ENCODE measurements at regions not wholly inside any gene's neighbourhood (a gene's known extent, or its start where the extent isn't known, plus 50 kb on each side); places are given as distances from the start of the nearest gene placed in this dataset.

DNA sequence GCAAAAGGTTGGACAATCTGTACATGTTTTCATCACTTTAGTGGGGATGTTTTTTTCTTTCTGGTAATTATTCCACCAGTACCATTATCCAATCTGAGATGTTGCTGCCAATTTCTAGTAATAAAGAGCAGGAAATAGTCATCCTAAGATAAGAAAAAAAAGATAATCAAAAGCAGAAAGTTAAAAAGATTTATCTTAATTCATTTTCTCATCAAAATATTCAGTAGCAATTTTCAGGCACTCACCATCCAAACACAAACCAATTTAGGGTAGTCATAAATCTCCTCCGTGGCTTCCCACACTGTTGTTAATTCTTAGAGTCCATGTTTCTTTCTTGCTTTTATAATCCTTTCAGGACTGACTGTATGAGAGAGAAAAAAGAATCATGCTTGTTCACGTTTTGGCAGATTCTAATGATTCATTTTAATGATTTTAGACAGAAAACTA is 263.7 kb upstream of the UGT8 start:
- H3K9ac ChIP-seq (ENCODE audit: low read depth, low read length): no peak overlapping the region
- H3K4me3 ChIP-seq (ENCODE audit: low read length): no peak overlapping the region
- no peaks in the 10 kb centered on the region for H3K4me1 ChIP-seq (ENCODE audit: insufficient read depth, low read length)
- H3K36me3 ChIP-seq (ENCODE audit: insufficient read depth, low read depth, low read length): no peaks in the 10 kb centered on the region
- no peak overlapping the region for H3K27ac ChIP-seq (ENCODE audit: low read length)
- H3K27me3 ChIP-seq (ENCODE audit: insufficient read depth, low read length): no peaks in the 10 kb centered on the region
- no peaks in the 10 kb centered on the region for H3K9me3 ChIP-seq (ENCODE audit: insufficient read depth, low read depth, low read length)

DNA sequence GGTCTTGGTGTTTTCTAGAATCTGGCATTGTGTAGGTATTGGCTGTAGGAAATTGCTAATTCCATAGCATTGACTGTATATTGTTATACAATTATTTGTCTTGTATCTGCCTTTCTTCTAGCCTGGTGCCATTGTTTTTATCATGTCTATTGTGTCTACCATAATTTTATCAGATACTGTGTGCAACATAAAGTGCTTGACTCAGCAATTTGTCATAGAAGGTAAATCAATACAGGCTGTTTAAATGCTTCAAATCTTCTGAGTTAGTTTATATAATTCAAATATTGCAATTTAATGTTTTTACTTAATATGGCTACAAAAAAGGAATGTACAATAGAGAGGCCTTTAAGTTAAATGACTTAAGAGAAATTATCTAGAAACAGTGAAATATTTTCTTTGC is 263.3 kb upstream of the UGT8 start:
- H3K36me3 ChIP-seq (ENCODE audit: insufficient read depth, low read depth, low read length): no peaks in the 10 kb centered on the region

GRCh38 chr4:114343015-114343414 is 255.6 kb upstream of the UGT8 start:
- Histone ChIP-seq H3K4me3 (ENCODE audit: low read length) (no peak overlapping the region), H3K9me3 (ENCODE audit: insufficient read depth, low read depth, low read length) (no peaks in the 10 kb centered on the region), H3K36me3 (ENCODE audit: insufficient read depth, low read depth, low read length) (no peaks in the 10 kb centered on the region), H3K27me3 (ENCODE audit: insufficient read depth, low read length) (no peaks in the 10 kb centered on the region), H3K4me1 (ENCODE audit: insufficient read depth, low read length) (no peaks in the 10 kb centered on the region), H3K9ac (ENCODE audit: low read depth, low read length) (no peak overlapping the region), H3K27ac (ENCODE audit: low read length) (no peak overlapping the region)

More for the DNA sequence above, 263.3 kb upstream of the UGT8 start:
- Histone ChIP-seq H3K9me3 (ENCODE audit: insufficient read depth, low read depth, low read length) (no peaks in the 10 kb centered on the region), H3K4me1 (ENCODE audit: insufficient read depth, low read length) (no peaks in the 10 kb centered on the region), H3K27ac (ENCODE audit: low read length) (no peak overlapping the region), H3K9ac (ENCODE audit: low read depth, low read length) (no peak overlapping the region), H3K4me3 (ENCODE audit: low read length) (no peak overlapping the region), H3K27me3 (ENCODE audit: insufficient read depth, low read length) (no peaks in the 10 kb centered on the region)

GRCh38 chr4:114349543-114350175 is 248.9 kb upstream of the UGT8 start:
- H3K4me1 ChIP-seq (ENCODE audit: insufficient read depth, low read length): no peaks in the 10 kb centered on the region
- H3K9me3 ChIP-seq (ENCODE audit: insufficient read depth, low read depth, low read length): no peaks in the 10 kb centered on the region
- no peak overlapping the region for H3K4me3 ChIP-seq (ENCODE audit: low read length)
- H3K27ac ChIP-seq (ENCODE audit: low read length): no peak overlapping the region
- H3K27me3 ChIP-seq (ENCODE audit: insufficient read depth, low read length): no peaks in the 10 kb centered on the region
- H3K36me3 ChIP-seq (ENCODE audit: insufficient read depth, low read depth, low read length): no peaks in the 10 kb centered on the region
- H3K9ac ChIP-seq (ENCODE audit: low read depth, low read length): no peak overlapping the region

DNA sequence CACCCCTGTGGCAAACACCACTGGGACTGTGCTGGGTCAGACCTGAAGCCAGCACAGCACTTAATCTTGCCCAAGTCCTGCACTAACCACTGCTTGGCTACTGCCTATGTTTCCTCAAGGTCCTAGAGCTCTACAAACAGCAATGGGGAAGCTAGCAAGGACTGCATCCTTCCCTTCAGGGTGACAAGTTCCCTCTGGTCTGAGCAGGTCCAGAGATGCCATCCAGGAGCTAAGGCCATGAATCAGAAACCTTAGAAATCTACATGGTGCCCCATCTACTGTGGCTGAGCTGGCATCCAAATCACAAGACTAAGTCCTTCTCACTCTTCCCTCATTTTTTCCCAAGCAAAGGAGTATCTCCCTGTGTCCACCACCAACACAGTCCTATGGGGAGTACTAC is 239.7 kb upstream of the UGT8 start:
- Histone ChIP-seq H3K27me3 (ENCODE audit: insufficient read depth, low read length) (no peaks in the 10 kb centered on the region), H3K36me3 (ENCODE audit: insufficient read depth, low read depth, low read length) (no peaks in the 10 kb centered on the region), H3K9ac (ENCODE audit: low read depth, low read length) (no peak overlapping the region), H3K9me3 (ENCODE audit: insufficient read depth, low read depth, low read length) (no peaks in the 10 kb centered on the region), H3K4me1 (ENCODE audit: insufficient read depth, low read length) (no peaks in the 10 kb centered on the region), H3K4me3 (ENCODE audit: low read length) (no peak overlapping the region), H3K27ac (ENCODE audit: low read length) (no peak overlapping the region)

- no peaks in the 10 kb centered on the region for H3K9me3 ChIP-seq (ENCODE audit: insufficient read depth, low read depth, low read length)
- no peaks in the 10 kb centered on the region for H3K36me3 ChIP-seq (ENCODE audit: insufficient read depth, low read depth, low read length)
- no peaks in the 10 kb centered on the region for H3K4me1 ChIP-seq (ENCODE audit: insufficient read depth, low read length)
- H3K4me3 ChIP-seq (ENCODE audit: low read length): no peak overlapping the region
- no peak overlapping the region for H3K27ac ChIP-seq (ENCODE audit: low read length)
- no peak overlapping the region for H3K9ac ChIP-seq (ENCODE audit: low read depth, low read length)
- H3K27me3 ChIP-seq (ENCODE audit: insufficient read depth, low read length): no peaks in the 10 kb centered on the region
Observed at GRCh38 chr4:114361249-114361648, 237.4 kb upstream of the UGT8 start.

GRCh38 chr4:114364857-114365256 is 233.8 kb upstream of the UGT8 start:
- Histone ChIP-seq H3K27ac (ENCODE audit: low read length) (no peak overlapping the region), H3K27me3 (ENCODE audit: insufficient read depth, low read length) (no peaks in the 10 kb centered on the region), H3K9me3 (ENCODE audit: insufficient read depth, low read depth, low read length) (no peaks in the 10 kb centered on the region), H3K4me3 (ENCODE audit: low read length) (no peak overlapping the region), H3K9ac (ENCODE audit: low read depth, low read length) (no peak overlapping the region), H3K36me3 (ENCODE audit: insufficient read depth, low read depth, low read length) (no peaks in the 10 kb centered on the region), H3K4me1 (ENCODE audit: insufficient read depth, low read length) (no peaks in the 10 kb centered on the region)

- Histone ChIP-seq H3K36me3 (ENCODE audit: insufficient read depth, low read depth, low read length) (no peaks in the 10 kb centered on the region), H3K9ac (ENCODE audit: low read depth, low read length) (no peak overlapping the region), H3K4me3 (ENCODE audit: low read length) (no peak overlapping the region), H3K4me1 (ENCODE audit: insufficient read depth, low read length) (no peaks in the 10 kb centered on the region), H3K27me3 (ENCODE audit: insufficient read depth, low read length) (no peaks in the 10 kb centered on the region), H3K9me3 (ENCODE audit: insufficient read depth, low read depth, low read length) (no peaks in the 10 kb centered on the region), H3K27ac (ENCODE audit: low read length) (no peak overlapping the region)
Observed at GRCh38 chr4:114365591-114365990, 233.0 kb upstream of the UGT8 start.

DNA sequence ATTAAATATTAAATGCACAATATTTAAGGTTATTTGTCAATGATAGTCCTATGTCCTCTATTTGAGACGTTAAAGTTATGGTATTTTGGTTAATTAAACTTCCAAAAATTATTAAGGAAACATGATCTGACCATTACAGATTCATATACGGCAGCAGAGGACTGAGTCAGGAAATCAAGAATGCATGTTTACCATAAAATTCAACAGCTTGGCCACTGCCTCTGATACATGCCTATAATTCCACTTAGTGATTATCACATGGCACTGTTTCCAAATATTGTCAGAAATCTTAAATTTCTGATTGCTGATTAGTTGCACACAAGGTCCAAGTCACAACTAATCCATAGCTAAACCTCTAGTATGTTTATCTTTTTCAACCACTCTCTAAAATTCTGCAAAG is 232.2 kb upstream of the UGT8 start:
- H3K36me3 ChIP-seq (ENCODE audit: insufficient read depth, low read depth, low read length): no peaks in the 10 kb centered on the region

GRCh38 chr4:114368751-114369150 is 229.9 kb upstream of the UGT8 start:
- H3K4me1 ChIP-seq (ENCODE audit: insufficient read depth, low read length): no peaks in the 10 kb centered on the region
- H3K36me3 ChIP-seq (ENCODE audit: insufficient read depth, low read depth, low read length): no peaks in the 10 kb centered on the region
- no peak overlapping the region for H3K9ac ChIP-seq (ENCODE audit: low read depth, low read length)
- no peak overlapping the region for H3K27ac ChIP-seq (ENCODE audit: low read length)
- H3K9me3 ChIP-seq (ENCODE audit: insufficient read depth, low read depth, low read length): no peaks in the 10 kb centered on the region
- no peaks in the 10 kb centered on the region for H3K27me3 ChIP-seq (ENCODE audit: insufficient read depth, low read length)
- H3K4me3 ChIP-seq (ENCODE audit: low read length): no peak overlapping the region

More for the DNA sequence above, 232.2 kb upstream of the UGT8 start:
- H3K9ac ChIP-seq (ENCODE audit: low read depth, low read length): no peak overlapping the region
- no peaks in the 10 kb centered on the region for H3K4me1 ChIP-seq (ENCODE audit: insufficient read depth, low read length)
- no peak overlapping the region for H3K27ac ChIP-seq (ENCODE audit: low read length)
- no peaks in the 10 kb centered on the region for H3K27me3 ChIP-seq (ENCODE audit: insufficient read depth, low read length)
- H3K4me3 ChIP-seq (ENCODE audit: low read length): no peak overlapping the region
- H3K9me3 ChIP-seq (ENCODE audit: insufficient read depth, low read depth, low read length): no peaks in the 10 kb centered on the region

- no peaks in the 10 kb centered on the region for H3K4me1 ChIP-seq (ENCODE audit: insufficient read depth, low read length)
- H3K9ac ChIP-seq (ENCODE audit: low read depth, low read length): no peak overlapping the region
- H3K36me3 ChIP-seq (ENCODE audit: insufficient read depth, low read depth, low read length): no peaks in the 10 kb centered on the region
- H3K27ac ChIP-seq (ENCODE audit: low read length): no peak overlapping the region
- no peaks in the 10 kb centered on the region for H3K27me3 ChIP-seq (ENCODE audit: insufficient read depth, low read length)
- no peak overlapping the region for H3K4me3 ChIP-seq (ENCODE audit: low read length)
- no peaks in the 10 kb centered on the region for H3K9me3 ChIP-seq (ENCODE audit: insufficient read depth, low read depth, low read length)
Observed at GRCh38 chr4:114373508-114373907, 225.1 kb upstream of the UGT8 start.

GRCh38 chr4:114378305-114378903 is 220.2 kb upstream of the UGT8 start:
- Histone ChIP-seq H3K9ac (ENCODE audit: low read depth, low read length) (no peak overlapping the region), H3K9me3 (ENCODE audit: insufficient read depth, low read depth, low read length) (no peaks in the 10 kb centered on the region), H3K4me1 (ENCODE audit: insufficient read depth, low read length) (0 out of 2 replicates have a peak, but pooled peaks cover under 1% of the 10 kb centered on the region), H3K36me3 (ENCODE audit: insufficient read depth, low read depth, low read length) (no peaks in the 10 kb centered on the region), H3K27ac (ENCODE audit: low read length) (no peak overlapping the region), H3K4me3 (ENCODE audit: low read length) (no peak overlapping the region), H3K27me3 (ENCODE audit: insufficient read depth, low read length) (no peaks in the 10 kb centered on the region)

All from iPS-20b (cell line).